Smooth muscle cell (in vitro differentiated cells): ENCODE measurements at regions not wholly inside any gene's neighbourhood (a gene's known extent, or its start where the extent isn't known, plus 50 kb on each side); places are given as distances from the start of the nearest gene placed in this dataset.
"Not testable (repeated sequence)": the region's sequence is repeated elsewhere in the genome, so short reads cannot be mapped to it uniquely, and the experiment has no call there.

Experiments used
- DNase-seq: peaks from one replicate; lab custom pipeline; 2025; ENCODE audit not compliant: unreplicated experiment; lab: John Stamatoyannopoulos, UW
- H2AFZ ChIP-seq: fragments of 200-600 bp; sonication (generic); 2 replicates; pipeline ENCODE4 v1.6.0; 2016; ENCODE audit warnings: antibody characterized with exemption, low read depth, mild to moderate bottlenecking
- H3F3A ChIP-seq: fragments of 200-600 bp; sonication (generic); 2 replicates; pipeline ENCODE4 v1.6.0; 2017; ENCODE audit warnings: antibody characterized with exemption, low read depth
- H3K27ac ChIP-seq: fragments of 200-600 bp; sonication (generic); 2 replicates; pipeline ENCODE4 v1.5.1; 2016; ENCODE audit warnings: low read depth, mild to moderate bottlenecking
- H3K27me3 ChIP-seq: fragments of 200-600 bp; sonication (generic); 2 replicates; pipeline ENCODE4 v1.6.1; 2016; ENCODE audit warnings: low read depth, mild to moderate bottlenecking
- H3K36me3 ChIP-seq: fragments of 200-600 bp; sonication (generic); 2 replicates; pipeline ENCODE4 v1.5.1; 2016; ENCODE audit warnings: low read depth
- H3K4me1 ChIP-seq: fragments of 200-600 bp; sonication (generic); 2 replicates; pipeline ENCODE4 v1.5.1; 2016; ENCODE audit warnings: low read depth
- H3K4me2 ChIP-seq: fragments of 200-600 bp; sonication (generic); 2 replicates; pipeline ENCODE4 v1.6.0; 2016; ENCODE audit warnings: mild to moderate bottlenecking
- H3K4me3 ChIP-seq: fragments of 200-600 bp; sonication (generic); 2 replicates; pipeline ENCODE4 v1.5.1; 2016; ENCODE audit warnings: mild to moderate bottlenecking
- H3K79me2 ChIP-seq: fragments of 200-600 bp; sonication (generic); 2 replicates; pipeline ENCODE4 v1.6.0; 2016; ENCODE audit warnings: low read depth, mild to moderate bottlenecking
- H3K9ac ChIP-seq: fragments of 200-600 bp; sonication (generic); 2 replicates; pipeline ENCODE4 v1.6.0; 2016; ENCODE audit warnings: low read depth
- H3K9me3 ChIP-seq: fragments of 200-600 bp; sonication (generic); replicated peaks from 2 replicates; pipeline ENCODE4 v1.5.1; 2016; ENCODE audit warnings: low read depth
- H4K20me1 ChIP-seq: fragments of 200-600 bp; sonication (generic); 2 replicates; pipeline ENCODE4 v1.6.0; 2016; ENCODE audit warnings: low read depth
- WGBS: methylation state at CpG from one replicate; pipeline ENCODE4 v1.1.7; 2016; ENCODE audit warnings: low lambda C conversion rate; 5-methylcytosine and 5-hydroxymethylcytosine counted together
- TF ChIP-seq, protein P1 (sequence below): fragments of 200-600 bp; sonication (generic); IDR thresholded peaks from 2 replicates; pipeline ENCODE4 v1.5.1; 2017; ENCODE audit warnings: borderline replicate concordance, mild to moderate bottlenecking, antibody characterized with exemption; ENCODE audit not compliant: insufficient read depth, poor library complexity, severe bottlenecking

DNA sequence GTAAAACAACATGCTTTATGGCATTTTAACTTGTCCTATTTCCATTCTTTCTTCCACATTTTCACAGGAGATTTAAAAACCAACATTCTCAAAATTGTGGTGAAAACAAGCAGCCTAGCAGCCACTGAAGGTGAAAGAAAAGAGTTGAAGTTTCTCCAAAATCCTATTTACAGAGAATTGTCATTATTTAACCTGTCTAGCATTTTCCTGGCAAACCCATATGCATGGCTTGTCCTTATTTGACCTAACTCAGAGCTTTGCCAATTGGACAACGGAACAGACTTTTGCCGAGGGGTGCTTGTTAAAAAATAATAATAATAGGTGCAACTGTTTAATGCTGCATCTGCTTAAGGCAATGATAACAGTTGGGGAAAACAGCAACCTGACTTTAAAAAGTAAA is 80.4 kb upstream of the PCSK5 start:
- Histone ChIP-seq H3K79me2 (no peaks in the 10 kb centered on the region), H3K27ac (no peak overlapping the region), H3K27me3 (peaks cover 2% of the 10 kb centered on the region), H2AFZ (no peak overlapping the region), H3K36me3 (no peaks in the 10 kb centered on the region), H3K9ac (no peak overlapping the region), H3K4me2 (no peak overlapping the region), H3F3A (no peaks in the 10 kb centered on the region), H3K4me1 (no peaks in the 10 kb centered on the region), H3K4me3 (no peak overlapping the region), H4K20me1 (no peaks in the 10 kb centered on the region), H3K9me3 (peaks cover 10% of the 10 kb centered on the region)
- WGBS, result 93% methylated on average over 2 of the region's 2 CpGs
- TF ChIP-seq, protein P1, sequence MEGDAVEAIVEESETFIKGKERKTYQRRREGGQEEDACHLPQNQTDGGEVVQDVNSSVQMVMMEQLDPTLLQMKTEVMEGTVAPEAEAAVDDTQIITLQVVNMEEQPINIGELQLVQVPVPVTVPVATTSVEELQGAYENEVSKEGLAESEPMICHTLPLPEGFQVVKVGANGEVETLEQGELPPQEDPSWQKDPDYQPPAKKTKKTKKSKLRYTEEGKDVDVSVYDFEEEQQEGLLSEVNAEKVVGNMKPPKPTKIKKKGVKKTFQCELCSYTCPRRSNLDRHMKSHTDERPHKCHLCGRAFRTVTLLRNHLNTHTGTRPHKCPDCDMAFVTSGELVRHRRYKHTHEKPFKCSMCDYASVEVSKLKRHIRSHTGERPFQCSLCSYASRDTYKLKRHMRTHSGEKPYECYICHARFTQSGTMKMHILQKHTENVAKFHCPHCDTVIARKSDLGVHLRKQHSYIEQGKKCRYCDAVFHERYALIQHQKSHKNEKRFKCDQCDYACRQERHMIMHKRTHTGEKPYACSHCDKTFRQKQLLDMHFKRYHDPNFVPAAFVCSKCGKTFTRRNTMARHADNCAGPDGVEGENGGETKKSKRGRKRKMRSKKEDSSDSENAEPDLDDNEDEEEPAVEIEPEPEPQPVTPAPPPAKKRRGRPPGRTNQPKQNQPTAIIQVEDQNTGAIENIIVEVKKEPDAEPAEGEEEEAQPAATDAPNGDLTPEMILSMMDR, result no peak
- no peak for DNase-seq

DNA sequence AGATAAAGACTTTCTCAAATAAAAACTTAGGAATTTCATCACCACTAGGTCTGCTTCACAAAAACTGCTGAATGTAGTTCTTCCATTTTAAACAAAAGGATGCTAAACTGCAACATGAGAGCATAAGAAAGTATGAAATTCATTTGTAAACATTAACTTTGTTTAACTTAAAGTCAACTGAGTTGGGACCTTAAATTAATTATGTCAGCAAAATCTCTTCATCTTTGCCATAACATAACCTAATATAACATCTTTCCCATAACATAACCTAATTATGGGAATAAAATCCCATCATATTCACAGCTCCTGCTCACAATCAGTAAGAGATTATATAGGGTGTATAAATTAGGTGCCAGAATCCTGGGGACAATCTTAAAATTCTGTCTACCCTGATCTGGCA is 78.8 kb upstream of the PCSK5 start:
- H4K20me1 ChIP-seq, result no peaks in the 10 kb centered on the region
- no peak overlapping the region for H3K4me3 ChIP-seq
- no peak overlapping the region for H3K9ac ChIP-seq
- no peaks in the 10 kb centered on the region for H3K36me3 ChIP-seq
- no peak overlapping the region for H2AFZ ChIP-seq
- no peaks in the 10 kb centered on the region for H3K27me3 ChIP-seq
- H3K4me2 ChIP-seq, result no peak overlapping the region
- no peaks in the 10 kb centered on the region for H3F3A ChIP-seq
- no peaks in the 10 kb centered on the region for H3K4me1 ChIP-seq
- peaks cover 10% of the 10 kb centered on the region for H3K9me3 ChIP-seq
- DNase-seq, result no peak
- H3K79me2 ChIP-seq, result no peaks in the 10 kb centered on the region
- no peak overlapping the region for H3K27ac ChIP-seq
- TF ChIP-seq, protein P1, result no peak

DNA sequence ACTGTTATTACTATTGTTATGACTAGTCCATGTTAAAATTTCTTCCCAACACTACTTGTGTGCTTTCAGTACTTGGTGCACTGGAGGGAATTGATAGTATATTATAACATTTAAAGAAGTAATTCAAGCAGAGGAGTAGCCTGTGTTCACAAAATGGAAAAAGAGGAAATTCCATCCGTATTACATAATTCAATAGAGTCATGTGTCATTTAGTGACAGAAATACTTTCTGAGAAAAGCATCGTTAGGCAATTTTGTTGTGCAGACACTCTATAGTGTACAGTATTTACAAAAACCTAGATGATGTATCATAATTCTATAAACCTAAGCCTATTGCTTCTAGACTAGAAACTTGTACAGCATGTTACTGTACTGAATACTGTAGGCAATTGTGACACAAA is 78.3 kb upstream of the PCSK5 start:
- TF ChIP-seq, protein P1, result no peak
- peaks cover 10% of the 10 kb centered on the region for H3K9me3 ChIP-seq
- H2AFZ ChIP-seq, result no peak overlapping the region
- no peak overlapping the region for H3K4me3 ChIP-seq
- no peaks in the 10 kb centered on the region for H3K27me3 ChIP-seq
- no peaks in the 10 kb centered on the region for H3K36me3 ChIP-seq
- no peaks in the 10 kb centered on the region for H4K20me1 ChIP-seq
- H3F3A ChIP-seq, result no peaks in the 10 kb centered on the region
- H3K9ac ChIP-seq, result no peak overlapping the region
- no peak for DNase-seq
- H3K4me1 ChIP-seq, result no peaks in the 10 kb centered on the region
- H3K79me2 ChIP-seq, result no peaks in the 10 kb centered on the region
- no peak overlapping the region for H3K4me2 ChIP-seq
- WGBS, result 81% methylated on average over 2 of the region's 2 CpGs
- H3K27ac ChIP-seq, result no peak overlapping the region

DNA sequence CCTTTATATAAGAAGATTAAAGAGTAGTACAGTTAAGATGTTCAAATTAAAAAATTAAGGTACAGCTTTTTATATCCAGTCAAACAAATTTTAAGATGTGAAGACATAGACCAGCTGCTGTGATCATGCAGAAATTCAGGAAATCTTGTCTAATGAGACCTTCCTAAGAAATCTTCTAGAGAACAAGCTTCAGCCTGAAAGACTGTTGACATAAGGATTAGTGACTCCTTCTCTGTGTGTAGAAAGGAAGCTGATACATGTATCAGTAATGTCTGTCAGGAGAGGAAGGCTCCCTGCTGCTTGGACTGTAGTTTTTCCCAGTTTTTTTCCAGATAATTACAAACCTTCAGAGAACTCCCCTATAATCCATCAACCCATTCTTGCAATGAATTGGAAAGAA is 75.8 kb upstream of the PCSK5 start:
- DNase-seq, result no peak
- Histone ChIP-seq H3K4me3 (no peak overlapping the region), H3F3A (no peaks in the 10 kb centered on the region), H3K27me3 (no peaks in the 10 kb centered on the region), H2AFZ (no peak overlapping the region), H3K27ac (no peak overlapping the region), H3K4me2 (no peak overlapping the region), H3K9me3 (peaks cover 10% of the 10 kb centered on the region), H3K36me3 (no peaks in the 10 kb centered on the region), H3K9ac (no peak overlapping the region), H4K20me1 (no peaks in the 10 kb centered on the region), H3K79me2 (no peaks in the 10 kb centered on the region), H3K4me1 (no peaks in the 10 kb centered on the region)
- TF ChIP-seq, protein P1, result no peak

DNA sequence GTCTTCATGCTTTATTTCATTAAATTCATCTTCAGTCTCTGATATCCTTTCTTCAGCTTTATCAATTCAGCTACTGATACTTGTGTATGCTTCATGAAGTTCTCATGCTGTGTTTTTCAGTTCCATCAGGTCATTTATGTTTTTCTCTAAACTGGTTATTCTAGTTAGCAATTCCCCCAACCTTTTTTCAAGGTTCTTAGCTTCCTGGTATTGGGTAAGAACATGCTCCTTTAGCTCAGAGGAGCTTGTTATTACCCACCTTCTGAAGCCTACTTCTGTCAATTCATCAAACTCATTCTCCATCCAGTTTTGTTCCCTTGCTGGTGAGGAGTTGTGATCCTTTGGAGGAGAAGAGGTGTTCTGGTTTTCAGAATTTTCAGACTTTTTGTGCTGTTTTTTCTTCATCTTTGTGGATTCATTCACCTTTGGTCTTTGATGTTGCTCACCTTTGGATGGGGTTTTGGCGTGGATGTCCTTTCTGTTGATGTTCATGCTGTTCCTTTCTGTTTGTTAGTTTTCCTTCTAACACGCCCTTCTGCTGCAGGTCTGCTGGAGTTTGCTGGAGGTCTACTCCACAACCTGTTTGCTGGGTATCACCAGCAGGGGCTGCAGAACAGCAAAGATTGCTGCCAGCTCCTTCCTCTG is 69.9 kb upstream of the PCSK5 start:
- DNase-seq, H3K9ac ChIP-seq, H3K4me3 ChIP-seq, H2AFZ ChIP-seq, H3K9me3 ChIP-seq, H3K4me1 ChIP-seq, H4K20me1 ChIP-seq, H3F3A ChIP-seq, H3K36me3 ChIP-seq, H3K27ac ChIP-seq, H3K27me3 ChIP-seq, H3K79me2 ChIP-seq, H3K4me2 ChIP-seq: not testable (repeated sequence)
- 83% methylated on average over 2 of the region's 2 CpGs for WGBS
